ENCODE measurements at regions not wholly inside any gene's neighbourhood (a gene's known extent, or its start where the extent isn't known, plus 50 kb on each side); places are given as distances from the start of the nearest gene placed in this dataset.

DNA sequence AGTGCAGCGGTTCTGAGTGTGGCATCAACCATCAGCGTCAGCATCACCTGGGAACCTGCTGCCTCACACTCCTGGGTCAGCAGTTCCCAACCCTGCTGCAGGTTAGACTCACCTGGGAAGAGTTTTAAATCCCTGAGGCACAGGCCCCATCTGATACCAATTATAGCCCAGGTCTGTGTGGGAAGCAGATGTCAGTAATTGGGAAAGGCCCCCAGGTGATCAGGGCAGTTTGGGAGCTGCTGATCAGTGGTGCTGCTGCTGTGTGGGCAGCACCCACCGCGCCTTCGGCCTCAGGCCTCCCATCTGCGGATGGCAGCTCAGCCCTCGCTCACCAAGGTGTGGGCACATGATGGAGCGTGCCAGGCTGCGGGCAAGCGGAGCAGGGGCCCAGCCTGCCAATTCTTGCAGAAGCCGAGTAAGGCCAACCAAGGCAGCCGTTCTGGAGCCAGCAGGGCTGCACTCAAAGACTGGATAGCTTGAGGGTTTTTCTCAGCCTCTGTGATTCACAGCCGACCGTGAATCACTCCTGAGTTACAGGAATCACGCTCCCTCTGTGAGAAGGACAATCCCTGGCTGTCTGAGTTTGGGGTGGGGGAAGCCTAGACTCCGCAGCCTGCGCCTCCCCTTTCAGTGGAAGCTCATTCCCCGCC is 155.6 kb upstream of the SFSWAP start:
- no peaks in the 10 kb centered on the region for H3K27me3 ChIP-seq
- intact Hi-C loops (cut with DNase I): no loop called here
- no peaks in the 10 kb centered on the region for H3K9me3 ChIP-seq (replicated peaks in 1 of 3)
- 55 to 95% (median 79%) methylated on average over 2 to 18 of the region's 18 CpGs for WGBS, 4 donors
- no peaks in the 10 kb centered on the region for H3K36me3 ChIP-seq (replicated peaks in 1 of 2)
- H3K4me3 ChIP-seq: no peak overlapping the region
- H3K27ac ChIP-seq: no peak overlapping the region
- H3K4me1 ChIP-seq (replicated peaks in 1 of 2): no peaks in the 10 kb centered on the region
- no peak for TF ChIP-seq POLR2A (IDR thresholded peaks at IDR 0.05)
- TF ChIP-seq, protein P1, sequence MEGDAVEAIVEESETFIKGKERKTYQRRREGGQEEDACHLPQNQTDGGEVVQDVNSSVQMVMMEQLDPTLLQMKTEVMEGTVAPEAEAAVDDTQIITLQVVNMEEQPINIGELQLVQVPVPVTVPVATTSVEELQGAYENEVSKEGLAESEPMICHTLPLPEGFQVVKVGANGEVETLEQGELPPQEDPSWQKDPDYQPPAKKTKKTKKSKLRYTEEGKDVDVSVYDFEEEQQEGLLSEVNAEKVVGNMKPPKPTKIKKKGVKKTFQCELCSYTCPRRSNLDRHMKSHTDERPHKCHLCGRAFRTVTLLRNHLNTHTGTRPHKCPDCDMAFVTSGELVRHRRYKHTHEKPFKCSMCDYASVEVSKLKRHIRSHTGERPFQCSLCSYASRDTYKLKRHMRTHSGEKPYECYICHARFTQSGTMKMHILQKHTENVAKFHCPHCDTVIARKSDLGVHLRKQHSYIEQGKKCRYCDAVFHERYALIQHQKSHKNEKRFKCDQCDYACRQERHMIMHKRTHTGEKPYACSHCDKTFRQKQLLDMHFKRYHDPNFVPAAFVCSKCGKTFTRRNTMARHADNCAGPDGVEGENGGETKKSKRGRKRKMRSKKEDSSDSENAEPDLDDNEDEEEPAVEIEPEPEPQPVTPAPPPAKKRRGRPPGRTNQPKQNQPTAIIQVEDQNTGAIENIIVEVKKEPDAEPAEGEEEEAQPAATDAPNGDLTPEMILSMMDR (IDR thresholded peaks at IDR 0.05): no peak
- no peak for DNase-seq

DNA sequence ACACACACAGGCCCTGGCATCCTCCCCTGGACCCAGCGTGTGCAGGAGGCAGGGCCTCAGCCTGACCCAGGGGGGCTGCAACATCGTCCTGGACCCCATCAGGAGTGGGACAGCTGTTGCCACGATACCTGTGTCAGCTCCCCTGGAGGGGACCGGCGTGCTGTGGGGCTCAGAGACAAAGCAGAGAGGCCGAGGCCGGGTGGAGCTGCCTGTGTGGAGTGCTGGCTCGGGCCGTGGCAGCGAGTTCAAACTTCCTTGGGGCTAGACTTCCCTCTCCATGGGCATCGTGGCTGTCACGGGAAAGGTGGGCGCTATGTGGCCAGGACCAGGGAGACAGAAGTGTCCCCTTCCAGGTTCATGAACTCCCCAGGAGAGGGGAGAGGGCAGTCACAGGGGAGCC is 155.0 kb upstream of the SFSWAP start:
- H3K36me3 ChIP-seq (replicated peaks in 1 of 2): no peaks in the 10 kb centered on the region
- no peaks in the 10 kb centered on the region for H3K4me1 ChIP-seq (replicated peaks in 1 of 2)
- DNase-seq: no peak
- H3K27me3 ChIP-seq: no peaks in the 10 kb centered on the region
- TF ChIP-seq, protein P1 (IDR thresholded peaks at IDR 0.05): no peak
- no peak for TF ChIP-seq POLR2A (IDR thresholded peaks at IDR 0.05)
- WGBS, 4 donors: 60 to 79% (median 75%) methylated on average over 2 to 13 of the region's 13 CpGs
- intact Hi-C loops (cut with DNase I): no loop called here
- H3K4me3 ChIP-seq: no peak overlapping the region
- H3K27ac ChIP-seq: no peak overlapping the region
- no peaks in the 10 kb centered on the region for H3K9me3 ChIP-seq (replicated peaks in 1 of 3)

DNA sequence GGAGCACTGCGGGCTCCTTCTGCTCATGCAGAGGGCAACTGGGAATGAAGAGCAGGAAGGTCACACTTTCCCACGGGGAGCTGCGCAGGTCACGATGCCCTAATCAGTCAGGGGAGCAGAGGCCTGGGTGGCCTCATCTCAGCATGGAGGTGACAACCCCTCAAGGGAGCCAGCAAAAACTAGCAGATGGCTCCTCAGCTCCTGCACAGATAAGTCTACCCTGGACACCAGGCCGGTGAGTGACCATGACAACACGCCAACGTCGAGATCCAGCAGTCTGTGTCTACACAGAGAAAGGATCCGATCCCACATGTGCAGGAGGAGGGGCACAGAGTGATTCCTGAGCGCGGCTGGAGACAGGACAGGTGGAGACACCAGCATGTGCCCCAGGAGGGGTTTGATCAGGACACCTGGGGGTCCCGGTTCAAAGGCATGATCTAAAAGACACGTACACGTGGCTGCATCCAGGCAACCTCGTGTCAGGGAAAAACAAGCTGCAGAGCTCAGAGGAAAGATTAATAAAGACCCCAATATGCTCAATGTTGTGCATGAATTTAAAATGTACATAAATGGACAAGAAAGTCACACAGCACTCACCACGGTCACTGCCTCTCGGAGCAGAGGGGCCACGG is 153.7 kb upstream of the SFSWAP start:
- H3K9me3 ChIP-seq (replicated peaks in 1 of 3): no peaks in the 10 kb centered on the region
- H3K4me3 ChIP-seq: no peak overlapping the region
- no peaks in the 10 kb centered on the region for H3K36me3 ChIP-seq (replicated peaks in 1 of 2)
- DNase-seq: peak in 1 of 7 donors; percentile 61
- intact Hi-C loops (cut with DNase I): no loop called here
- WGBS, 4 donors: 67 to 79% (median 77%) methylated on average over 16 to 18 of the region's 18 CpGs
- TF ChIP-seq, protein P1 (IDR thresholded peaks at IDR 0.05): no peak
- TF ChIP-seq POLR2A (IDR thresholded peaks at IDR 0.05): no peak
- H3K4me1 ChIP-seq (replicated peaks in 1 of 2): no peaks in the 10 kb centered on the region
- H3K27me3 ChIP-seq: no peaks in the 10 kb centered on the region
- no peak overlapping the region for H3K27ac ChIP-seq

DNA sequence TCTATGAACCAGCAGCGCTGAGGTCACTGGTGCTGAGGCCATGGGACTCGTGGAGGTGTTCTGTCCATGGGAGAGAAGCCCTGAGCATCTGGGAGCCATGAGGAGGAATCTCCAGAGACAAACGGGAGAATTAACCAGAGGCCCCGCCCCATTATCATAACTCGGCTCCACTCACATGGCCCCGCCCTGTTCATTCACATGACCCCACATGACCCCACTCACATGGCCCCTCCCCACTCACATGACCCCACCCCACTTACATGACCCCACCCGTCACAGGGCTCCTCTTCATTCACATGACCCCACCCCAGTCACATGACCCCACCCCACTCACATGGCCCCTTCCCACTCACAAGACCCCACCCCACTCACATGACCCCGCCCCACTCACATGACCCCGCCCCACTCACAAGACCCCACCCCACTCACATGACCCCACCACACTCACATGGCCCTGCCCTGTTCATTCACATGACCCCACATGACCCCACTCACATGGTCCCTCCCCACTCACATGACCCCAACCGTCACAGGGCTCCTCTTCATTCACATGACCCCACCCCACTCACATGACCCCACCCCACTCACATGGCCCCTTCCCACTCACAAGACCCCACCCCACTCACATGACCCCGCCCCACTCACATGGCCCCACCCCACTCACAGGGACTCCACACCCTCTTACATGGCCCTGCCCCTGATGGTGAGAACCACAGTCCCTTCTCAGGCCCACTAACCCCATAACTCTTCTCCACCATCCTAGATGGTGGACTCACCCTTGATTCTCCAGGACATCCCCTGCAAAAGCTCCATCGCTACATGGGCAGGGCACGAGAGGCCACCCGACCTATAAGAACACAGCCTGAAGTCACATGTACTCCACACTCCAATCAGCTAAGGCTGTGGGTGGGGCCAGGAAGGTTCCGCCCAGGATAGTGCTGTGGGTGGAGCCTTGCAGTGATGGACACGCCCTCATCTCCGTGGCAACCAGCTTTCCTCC is 151.1 kb upstream of the SFSWAP start:
- no peak for DNase-seq
- 72 to 83% (median 80%) methylated on average over 6 to 16 of the region's 17 CpGs for WGBS, 4 donors
- intact Hi-C loops (cut with DNase I): no loop called here
- Histone ChIP-seq H3K36me3 (replicated peaks in 1 of 2) (no peaks in the 10 kb centered on the region), H3K4me1 (replicated peaks in 1 of 2) (no peaks in the 10 kb centered on the region), H3K27ac (no peak overlapping the region), H3K4me3 (no peak overlapping the region), H3K9me3 (replicated peaks in 1 of 3) (no peaks in the 10 kb centered on the region), H3K27me3 (no peaks in the 10 kb centered on the region)
- no peak for TF ChIP-seq POLR2A (IDR thresholded peaks at IDR 0.05)
- TF ChIP-seq, protein P1 (IDR thresholded peaks at IDR 0.05): no peak

Measured in adrenal gland (tissue), 9 donors.